ENCODE measurements at regions not wholly inside any gene's neighbourhood (a gene's known extent, or its start where the extent isn't known, plus 50 kb on each side); places are given as distances from the start of the nearest gene placed in this dataset.

GRCh38 chr20:21873291-21873690 lies 167.8 kb downstream of the PAX1 start:
- no peak for TF ChIP-seq CTCF (IDR thresholded peaks at IDR 0.05)
- TF ChIP-seq NFYB (CRISPR knock-in tag; conservative IDR thresholded peaks at IDR 0.05; ENCODE audit: low read depth): no peak
